ENCODE measurements at regions not wholly inside any gene's neighbourhood (a gene's known extent, or its start where the extent isn't known, plus 50 kb on each side); places are given as distances from the start of the nearest gene placed in this dataset.

GRCh38 chr14:61996753-61997152 is 234.5 kb downstream of the SNAPC1 start:
- TF ChIP-seq CTCF (IDR thresholded peaks at IDR 0.05), result no peak
- TF ChIP-seq POLR2A (IDR thresholded peaks at IDR 0.05), result no peak
- no peak for TF ChIP-seq EP300 (IDR thresholded peaks at IDR 0.05)
